8988T (cell line): ENCODE measurements at regions not wholly inside any gene's neighbourhood (a gene's known extent, or its start where the extent isn't known, plus 50 kb on each side); places are given as distances from the start of the nearest gene placed in this dataset.
"Not testable (repeated sequence)": the region's sequence is repeated elsewhere in the genome, so short reads cannot be mapped to it uniquely, and the experiment has no call there.

Experiments used
- DNase-seq: peaks from one replicate; pipeline ENCODE4 v3.0.0; 2011

GRCh38 chr11:96523656-96524055, 133.8 kb downstream of the JRKL start:
- no peak for DNase-seq

- no peak for DNase-seq
Measured at GRCh38 chr11:96524475-96524874, 134.7 kb downstream of the JRKL start.

- no peak for DNase-seq
Measured at GRCh38 chr11:96530473-96530872, 140.7 kb downstream of the JRKL start.

- no peak for DNase-seq
Measured at GRCh38 chr11:96538104-96538503, 148.3 kb downstream of the JRKL start.

GRCh38 chr11:96538622-96539021, 148.8 kb downstream of the JRKL start:
- no peak for DNase-seq

- DNase-seq = no peak
Measured at GRCh38 chr11:96540875-96541274, 151.1 kb downstream of the JRKL start.

GRCh38 chr11:96543177-96543576, 153.4 kb downstream of the JRKL start:
- DNase-seq = no peak

- not testable (repeated sequence) for DNase-seq
Measured at GRCh38 chr11:96545192-96545591, 155.4 kb downstream of the JRKL start.

- DNase-seq = no peak
Measured at GRCh38 chr11:96551136-96551535, 161.3 kb downstream of the JRKL start.

GRCh38 chr11:96554236-96554820, 164.5 kb downstream of the JRKL start:
- DNase-seq = no peak

GRCh38 chr11:96555826-96556225, 166.0 kb downstream of the JRKL start:
- DNase-seq = not testable (repeated sequence)

GRCh38 chr11:96560727-96561126, 170.9 kb downstream of the JRKL start:
- not testable (repeated sequence) for DNase-seq

- DNase-seq = no peak
Measured at GRCh38 chr11:96567176-96567575, 177.4 kb downstream of the JRKL start.

- no peak for DNase-seq
Measured at GRCh38 chr11:96567667-96568066, 177.9 kb downstream of the JRKL start.

GRCh38 chr11:96576383-96576782, 186.6 kb downstream of the JRKL start:
- DNase-seq = no peak

GRCh38 chr11:96578379-96578778, 188.6 kb downstream of the JRKL start:
- no peak for DNase-seq

- no peak for DNase-seq
Measured at GRCh38 chr11:96579656-96580055, 189.8 kb downstream of the JRKL start.

GRCh38 chr11:96580476-96581040, 190.7 kb downstream of the JRKL start:
- no peak for DNase-seq

GRCh38 chr11:96585944-96586880, 196.4 kb downstream of the JRKL start:
- DNase-seq = not testable (repeated sequence)

GRCh38 chr11:96588793-96589192, 199.0 kb downstream of the JRKL start:
- DNase-seq = not testable (repeated sequence)

- DNase-seq = no peak
Measured at GRCh38 chr11:96595011-96595410, 205.2 kb downstream of the JRKL start.

- no peak for DNase-seq
Measured at GRCh38 chr11:96607864-96608558, 218.2 kb downstream of the JRKL start.

- DNase-seq = no peak
Measured at GRCh38 chr11:96614101-96614500, 224.3 kb downstream of the JRKL start.
